HepG2 (cell line): ENCODE measurements at regions not wholly inside any gene's neighbourhood (a gene's known extent, or its start where the extent isn't known, plus 50 kb on each side); places are given as distances from the start of the nearest gene placed in this dataset.

Experiments
- AGO1 ChIP-seq: fragments of 200-400 bp; formaldehyde crosslinking; IDR thresholded peaks from 2 replicates; pipeline ENCODE4 v1.6.1; 2017; ENCODE audit warnings: mild to moderate bottlenecking, low read depth, low read length, moderate library complexity; ENCODE audit not compliant: poor library complexity, severe bottlenecking
- AGO2 ChIP-seq: fragments of 200-400 bp; formaldehyde crosslinking; optimal IDR thresholded peaks from 2 replicates; pipeline ENCODE3; 2017; ENCODE audit warnings: mild to moderate bottlenecking, low read depth, low read length, moderate library complexity
- ARNT2 ChIP-seq: sonication (generic); formaldehyde crosslinking; IDR thresholded peaks from 2 replicates; pipeline ENCODE4 v1.8.0; 2022; ENCODE audit warnings: mild to moderate bottlenecking, low read depth, missing genetic modification reagents, moderate library complexity
- ARNTL ChIP-seq: sonication (generic); formaldehyde crosslinking; IDR thresholded peaks from 2 replicates; pipeline ENCODE4 v1.4.0; 2020; ENCODE audit warnings: mild to moderate bottlenecking, missing genetic modification reagents
- CBX1 ChIP-seq: IDR thresholded peaks from one replicate; pipeline ENCODE4 v1.6.1; 2016; ENCODE audit warnings: antibody characterized with exemption, low read depth
- CTCF ChIP-seq: sonication (generic); formaldehyde crosslinking; IDR thresholded peaks from 2 replicates; pipeline ENCODE4 v1.5.0; 2020; ENCODE audit warnings: mild to moderate bottlenecking, missing genetic modification reagents, moderate library complexity
- ERF ChIP-seq: IDR thresholded peaks from 2 replicates; pipeline ENCODE4 v1.6.1; 2018; ENCODE audit warnings: missing biosample characterization, missing genetic modification reagents
- ETV5 ChIP-seq: IDR thresholded peaks from 2 replicates; pipeline ENCODE4 v1.6.1; 2018; ENCODE audit warnings: missing biosample characterization, missing genetic modification reagents, inconsistent platforms, borderline replicate concordance
- MBD4 ChIP-seq: IDR thresholded peaks from 2 replicates; pipeline ENCODE4 v1.6.1; 2012; ENCODE audit warnings: low read length, inconsistent platforms, borderline replicate concordance
- MXD4 ChIP-seq: IDR thresholded peaks from 2 replicates; pipeline ENCODE4 v1.6.1; 2016; ENCODE audit warnings: mild to moderate bottlenecking, missing biosample characterization, missing genetic modification reagents
- NCOA2 ChIP-seq: sonication (generic); formaldehyde crosslinking; IDR thresholded peaks from 2 replicates; pipeline ENCODE4 v1.8.0; 2022; ENCODE audit warnings: inconsistent platforms
- NCOR1 ChIP-seq: fragments of 200-600 bp; sonication (generic); IDR thresholded peaks from 2 replicates; pipeline ENCODE4 v1.7.0; 2017; ENCODE audit warnings: antibody characterized with exemption, low read length, borderline replicate concordance
- NFKB2 ChIP-seq: sonication (generic); formaldehyde crosslinking; IDR thresholded peaks from 2 replicates; pipeline ENCODE4 v1.4.0; 2020; ENCODE audit warnings: missing genetic modification reagents, borderline replicate concordance
- PRDM4 ChIP-seq: sonication (generic); formaldehyde crosslinking; IDR thresholded peaks from 2 replicates; pipeline ENCODE4 v1.9.0; 2021; ENCODE audit warnings: missing genetic modification reagents, borderline replicate concordance
- SPEN ChIP-seq: sonication (generic); formaldehyde crosslinking; IDR thresholded peaks from 2 replicates; pipeline ENCODE4 v1.5.1; 2020; ENCODE audit warnings: low read depth, mild to moderate bottlenecking, missing genetic modification reagents
- ZBTB38 ChIP-seq: sonication (generic); formaldehyde crosslinking; IDR thresholded peaks from 2 replicates; pipeline ENCODE4 v1.5.1; 2020; ENCODE audit warnings: mild to moderate bottlenecking, missing genetic modification reagents
- ZBTB7B ChIP-seq: sonication (generic); formaldehyde crosslinking; IDR thresholded peaks from 2 replicates; pipeline ENCODE4 v1.4.0; 2020; ENCODE audit warnings: missing genetic modification reagents
- ZFX ChIP-seq: sonication (generic); formaldehyde crosslinking; IDR thresholded peaks from 2 replicates; pipeline ENCODE4 v1.4.0; 2020; ENCODE audit warnings: mild to moderate bottlenecking, low read depth, missing genetic modification reagents, moderate library complexity
- ZKSCAN5 ChIP-seq: sonication (generic); formaldehyde crosslinking; IDR thresholded peaks from 2 replicates; pipeline ENCODE4 v1.5.1; 2020; ENCODE audit warnings: mild to moderate bottlenecking, missing genetic modification reagents
- ZNF574 ChIP-seq: sonication (generic); formaldehyde crosslinking; IDR thresholded peaks from 2 replicates; pipeline ENCODE4 v1.4.0; 2020; ENCODE audit warnings: missing genetic modification reagents
- ZSCAN29 ChIP-seq: sonication (generic); formaldehyde crosslinking; conservative IDR thresholded peaks from 2 replicates; pipeline ENCODE4 v1.4.0; 2020; ENCODE audit warnings: mild to moderate bottlenecking, missing genetic modification reagents

GRCh38 chr17:72574675-72575510, 454.1 kb downstream of the SOX9 start (continued):
- TF ChIP-seq ZNF574 (peak; percentile 35; the same call in 1 of the 2 replicates), ETV5 (0 out of 2 replicates have a peak, but pooled peaks have one; percentile 8), NCOR1 (0 out of 2 replicates have a peak, but pooled peaks have one; percentile 40), ZFX (peak; percentile 53), CBX1 (peak; percentile 18), CTCF (CRISPR knock-in tag) (peak; percentile 49), MXD4 (0 out of 2 replicates have a peak, but pooled peaks have one; percentile 23), AGO2 (peak; percentile 31), ARNT2 (no peak), ARNTL (CRISPR knock-in tag) (0 out of 2 replicates have a peak, but pooled peaks have one; percentile 30), ZKSCAN5 (CRISPR knock-in tag) (peak; percentile 81), AGO1 (peak; percentile 26), ERF (CRISPR knock-in tag) (no peak), NFKB2 (CRISPR knock-in tag) (peak; percentile 17; the same call in 1 of the 2 replicates), ZBTB7B (CRISPR knock-in tag) (peak; percentile 81), MBD4 (no peak), ZSCAN29 (CRISPR knock-in tag) (no peak), SPEN (CRISPR knock-in tag) (0 out of 2 replicates have a peak, but pooled peaks have one; percentile 8), NCOA2 (CRISPR knock-in tag) (no peak), PRDM4 (no peak), ZBTB38 (CRISPR knock-in tag) (0 out of 2 replicates have a peak, but pooled peaks have one; percentile 36)
